ENCODE measurements at regions not wholly inside any gene's neighbourhood (a gene's known extent, or its start where the extent isn't known, plus 50 kb on each side); places are given as distances from the start of the nearest gene placed in this dataset.

DNA sequence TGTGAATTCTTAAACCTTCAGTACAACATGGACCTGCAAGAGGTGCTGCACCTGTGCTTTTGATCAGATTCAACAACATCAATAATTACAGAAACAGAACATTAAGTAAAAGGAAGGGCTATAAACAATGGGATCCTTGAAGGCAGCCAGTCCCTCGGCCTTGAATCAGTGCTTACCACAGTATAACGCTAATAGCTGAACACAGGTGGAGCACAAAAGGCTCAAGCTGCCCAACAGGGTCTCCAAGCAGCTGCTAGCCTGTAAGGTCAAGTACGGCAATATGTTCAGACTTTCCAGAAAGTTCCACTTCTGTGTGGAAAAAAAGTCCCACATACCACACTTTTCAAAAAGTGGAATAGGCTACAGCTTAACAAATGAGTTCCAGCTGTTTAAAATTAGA, 61.9 kb upstream of the ITGA1 start:
- DNase-seq (ENCODE audit: low spot score): no peak

DNA sequence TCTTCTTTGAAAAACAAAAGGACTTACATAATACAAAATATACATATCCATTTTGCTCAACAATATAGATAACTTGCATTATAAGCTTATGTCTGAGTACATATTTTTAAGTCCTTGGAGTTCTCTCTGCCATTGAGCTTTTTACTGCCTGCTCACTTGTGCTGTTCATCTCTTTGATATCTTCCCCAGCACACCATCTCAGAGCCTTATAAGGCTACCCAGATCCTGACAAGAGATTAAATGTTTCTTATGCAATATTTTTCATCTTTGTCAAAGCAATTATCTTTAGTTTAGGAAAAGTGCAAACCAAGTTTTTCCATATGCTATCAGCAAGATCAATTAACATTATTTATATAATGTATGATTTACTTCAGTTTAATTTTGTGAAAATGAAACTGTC, 60.7 kb upstream of the ITGA1 start:
- no peak for DNase-seq (ENCODE audit: low spot score)

DNA sequence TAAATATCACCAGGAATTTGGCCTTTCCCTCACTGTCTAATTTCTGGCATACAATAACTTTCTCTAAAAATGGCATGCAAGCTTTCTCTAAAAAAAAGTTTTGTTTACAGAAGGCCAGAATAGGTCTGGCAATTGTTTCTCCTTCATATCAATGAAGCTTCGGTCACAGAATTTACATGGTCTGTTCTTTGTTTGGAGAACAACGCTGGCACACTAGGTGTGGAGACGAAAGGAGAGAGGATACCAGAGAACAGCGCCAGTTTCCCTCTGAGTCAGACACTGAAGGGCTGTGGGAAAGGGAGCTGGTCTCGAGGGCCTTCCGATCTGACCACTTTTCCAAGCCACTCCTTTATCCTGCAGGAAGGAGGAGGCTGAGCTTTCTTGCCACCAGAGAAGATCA, 60.1 kb upstream of the ITGA1 start:
- DNase-seq (ENCODE audit: low spot score): no peak

DNA sequence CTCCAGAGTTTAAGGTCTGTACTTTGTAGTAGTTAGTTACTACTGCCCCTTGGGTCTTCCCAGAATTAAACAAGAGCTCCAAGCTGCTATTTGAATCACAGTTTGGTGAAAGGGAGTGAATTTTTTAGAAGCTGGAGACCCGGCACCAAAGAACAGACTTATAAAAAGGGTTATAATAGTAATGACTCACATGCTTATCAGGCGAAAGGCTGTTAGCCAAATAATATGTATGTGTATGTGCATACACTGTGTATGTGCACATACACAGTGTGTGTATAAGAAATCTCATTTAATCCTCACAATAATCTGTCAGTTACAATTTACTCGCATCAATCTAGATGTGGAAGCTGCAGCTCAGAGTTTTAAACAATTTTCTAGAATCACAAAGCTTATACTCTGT, 59.5 kb upstream of the ITGA1 start:
- no peak for DNase-seq (ENCODE audit: low spot score)

DNA sequence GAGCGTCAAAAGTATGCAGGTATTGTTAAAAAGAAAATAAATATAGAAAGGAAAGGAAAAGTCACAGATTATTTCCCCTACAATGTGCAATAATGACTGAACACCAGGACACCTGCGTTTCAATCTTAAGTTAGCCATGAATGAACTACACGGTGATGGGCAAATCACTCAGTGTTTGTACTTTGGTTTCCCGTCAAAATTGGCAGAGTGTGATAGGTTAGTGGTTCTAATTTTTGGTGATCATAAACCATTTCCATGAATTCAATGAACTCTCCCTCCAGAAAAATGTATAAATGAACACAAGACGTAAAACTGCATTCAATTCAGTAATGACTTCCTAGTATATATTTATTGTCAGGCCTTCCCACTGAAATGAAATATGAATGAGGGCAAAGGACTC, 59.0 kb upstream of the ITGA1 start:
- no peak for DNase-seq (ENCODE audit: low spot score)

DNA sequence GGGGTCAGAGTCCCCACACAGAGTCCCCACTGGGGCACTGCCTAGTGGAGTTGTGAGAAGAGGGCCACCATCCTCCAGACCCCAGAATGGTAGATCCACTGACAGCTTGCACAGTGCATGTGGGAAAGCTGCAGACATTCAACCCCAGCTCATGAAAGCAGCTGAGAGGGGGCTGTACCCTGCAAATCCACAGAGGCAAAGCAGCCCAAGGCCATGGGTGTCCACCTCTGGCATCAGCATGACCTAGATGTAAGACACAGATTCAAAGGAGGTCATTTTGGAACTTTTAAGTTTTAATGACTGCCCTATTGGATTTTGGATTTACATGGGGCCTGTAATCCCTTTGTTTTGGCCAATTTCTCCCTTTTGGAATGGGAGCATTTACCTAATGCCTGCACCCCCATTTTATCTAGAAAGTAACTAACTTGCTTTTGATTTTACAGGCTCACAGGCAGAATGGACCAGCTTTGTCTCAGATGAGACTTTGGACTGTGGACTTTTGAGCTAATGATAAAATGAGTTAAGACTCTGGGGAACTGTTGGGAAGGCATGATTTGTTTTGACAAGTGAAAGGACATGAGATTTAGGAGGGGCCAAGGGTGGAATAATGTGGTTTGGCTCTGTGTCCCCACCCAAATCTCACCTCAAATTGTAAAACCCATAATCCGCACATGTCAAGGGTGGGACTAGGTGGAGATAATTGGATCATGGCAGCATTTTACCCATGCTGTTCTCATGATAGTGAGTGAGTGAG, 56.3 kb upstream of the ITGA1 start:
- no peak for DNase-seq (ENCODE audit: low spot score)

DNA sequence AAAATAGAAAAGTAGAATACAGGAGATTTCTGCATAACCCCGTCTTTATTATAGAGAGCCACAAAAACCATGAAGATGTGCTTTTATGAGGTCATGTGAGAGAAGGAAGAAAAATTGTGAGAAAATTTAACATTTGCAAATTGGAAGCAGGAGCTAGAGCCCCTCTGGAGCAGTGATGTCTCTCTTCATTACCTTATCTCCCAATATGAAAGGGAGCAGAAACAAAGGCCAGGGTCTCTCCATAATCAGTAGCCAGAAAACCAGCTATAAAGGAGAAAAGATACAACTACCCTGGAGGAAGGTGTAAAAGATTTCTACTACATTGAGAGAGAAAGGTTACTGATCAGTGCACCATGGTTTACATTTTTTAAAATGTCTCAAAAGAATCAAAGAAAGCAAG, 53.2 kb upstream of the ITGA1 start:
- no peak for DNase-seq (ENCODE audit: low spot score)

DNA sequence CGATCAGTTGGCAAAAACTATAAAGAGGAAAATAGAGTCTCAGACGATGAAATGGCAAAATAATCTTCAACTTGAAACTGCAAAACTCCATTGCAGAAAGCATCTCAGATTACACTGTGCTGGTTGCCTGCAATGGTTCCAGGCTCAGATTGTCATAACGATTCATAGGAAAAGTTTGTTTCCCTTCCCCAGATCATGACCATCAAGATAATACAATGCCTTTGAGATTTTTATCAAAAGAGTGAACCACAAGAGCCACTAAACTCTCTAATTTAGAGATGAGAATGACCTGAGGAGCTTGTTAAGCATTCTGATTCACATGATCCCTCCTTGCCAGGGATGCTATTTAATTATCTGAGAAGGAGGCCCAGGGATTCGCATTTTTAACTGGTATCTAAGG, 52.6 kb upstream of the ITGA1 start:
- no peak for DNase-seq (ENCODE audit: low spot score)

All from RKO (cell line).